Stimulated activated naive CD4-positive, alpha-beta T cell treated with Interleukin-2 at 50 U/mL for 16 hours (primary cell): ENCODE measurements at regions not wholly inside any gene's neighbourhood (a gene's known extent, or its start where the extent isn't known, plus 50 kb on each side); places are given as distances from the start of the nearest gene placed in this dataset.
"Not testable (repeated sequence)": the region's sequence is repeated elsewhere in the genome, so short reads cannot be mapped to it uniquely, and the experiment has no call there.

Source experiments
- DNase-seq: peaks from one replicate; lab custom pipeline; 2025; lab: John Stamatoyannopoulos, UW

- DNase-seq, result no peak
Observed at GRCh38 chr19:30276011-30276882, 95.9 kb upstream of the ZNF536 start.

DNA sequence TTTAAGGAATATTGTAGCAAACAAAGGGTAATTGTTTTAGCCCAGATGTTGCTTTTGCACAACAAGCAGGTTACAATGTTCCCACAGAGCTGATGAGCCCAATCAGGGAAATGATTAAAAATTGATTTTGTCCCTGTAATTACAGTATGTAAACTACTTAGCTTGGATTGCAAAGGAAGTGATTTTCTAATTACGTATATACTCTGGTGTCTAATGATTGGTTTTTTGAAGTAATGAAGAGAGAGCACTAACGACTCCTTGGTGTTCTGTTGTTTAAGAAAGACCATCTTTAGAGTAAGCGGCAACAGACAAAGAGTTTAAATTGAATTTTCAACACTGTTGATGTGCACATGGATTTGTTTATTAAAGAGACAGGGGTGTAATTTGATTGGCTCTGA, 95.3 kb upstream of the ZNF536 start:
- DNase-seq, result no peak

- DNase-seq, result no peak
Observed at GRCh38 chr19:30277941-30278881, 94.0 kb upstream of the ZNF536 start.

DNA sequence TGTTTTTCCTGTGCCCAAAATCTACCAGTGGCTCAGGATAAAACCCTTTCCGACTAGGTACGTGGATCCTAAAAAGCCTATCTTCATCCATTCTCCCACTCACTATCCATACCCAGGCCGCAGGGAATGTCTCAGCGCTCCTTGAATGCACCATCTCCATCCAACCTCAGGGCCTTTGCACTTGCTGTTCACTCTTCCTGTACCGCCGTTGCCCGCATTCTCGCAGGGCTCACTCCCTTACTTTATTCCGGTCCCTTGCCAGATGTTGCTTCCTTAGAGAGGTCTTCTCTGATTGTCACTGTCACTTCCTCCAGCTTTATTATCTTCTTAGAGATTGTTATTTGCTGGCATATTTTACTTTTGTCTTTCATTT, 93.3 kb upstream of the ZNF536 start:
- DNase-seq, result no peak

DNA sequence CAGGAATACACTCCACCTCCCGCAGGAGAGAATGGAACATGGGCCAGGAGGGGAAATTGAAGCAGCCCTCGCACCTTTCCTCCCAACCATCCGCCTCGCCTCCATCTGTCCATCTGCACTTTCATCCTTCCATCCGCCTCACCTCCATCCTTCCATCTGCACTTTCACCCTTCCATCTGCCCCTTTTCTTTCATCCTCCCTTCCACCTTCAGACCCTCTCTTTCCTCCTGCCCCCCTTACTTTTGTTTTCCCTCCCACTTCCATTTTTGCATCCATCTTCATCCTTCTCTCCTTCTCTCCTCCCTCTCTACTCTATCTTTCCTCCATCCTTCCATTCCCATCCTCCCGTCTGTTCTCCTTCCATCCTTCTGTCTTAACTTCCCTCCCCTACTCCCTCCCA, 92.2 kb upstream of the ZNF536 start:
- DNase-seq, result no peak

GRCh38 chr19:30281906-30282305, 90.3 kb upstream of the ZNF536 start:
- no peak for DNase-seq

DNA sequence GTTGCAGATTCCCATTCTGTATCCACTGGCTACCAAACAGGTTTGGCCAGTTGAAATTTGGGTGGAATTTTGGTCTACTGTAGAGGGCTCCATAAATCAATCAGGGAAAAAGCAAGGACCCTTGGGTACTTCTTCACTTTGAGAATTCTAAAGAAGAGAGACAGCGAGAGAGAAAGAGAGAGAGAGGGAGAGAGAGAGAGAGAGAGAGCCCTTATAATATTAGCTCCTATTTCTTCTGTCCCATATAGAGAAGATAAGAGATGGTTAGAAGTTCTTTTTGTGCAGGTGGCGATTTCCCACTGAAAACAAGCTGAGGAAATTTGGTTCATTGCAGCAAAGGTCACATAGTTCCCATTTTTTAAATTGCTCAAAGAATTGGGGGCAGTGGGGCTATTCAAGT, 88.6 kb upstream of the ZNF536 start:
- no peak for DNase-seq

- no peak for DNase-seq
Observed at GRCh38 chr19:30284209-30284608, 88.0 kb upstream of the ZNF536 start.

DNA sequence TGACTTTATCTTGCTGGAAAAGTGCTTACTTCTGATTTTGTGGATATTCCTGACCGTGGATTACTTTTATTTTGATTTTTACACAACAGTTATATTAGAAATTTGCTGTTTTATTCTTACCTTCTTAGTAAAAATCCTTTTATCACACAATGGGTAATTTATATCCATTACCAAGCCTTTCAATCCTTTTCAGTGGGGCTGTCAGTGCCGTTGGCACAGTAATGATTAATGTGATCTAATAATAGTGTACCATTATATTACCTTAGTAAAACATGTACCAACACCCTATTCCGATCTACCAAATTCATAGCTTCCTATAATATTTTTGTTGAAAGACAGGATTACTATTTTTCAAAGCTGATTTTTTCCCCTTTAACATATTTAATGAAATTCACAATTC, 87.3 kb upstream of the ZNF536 start:
- no peak for DNase-seq

DNA sequence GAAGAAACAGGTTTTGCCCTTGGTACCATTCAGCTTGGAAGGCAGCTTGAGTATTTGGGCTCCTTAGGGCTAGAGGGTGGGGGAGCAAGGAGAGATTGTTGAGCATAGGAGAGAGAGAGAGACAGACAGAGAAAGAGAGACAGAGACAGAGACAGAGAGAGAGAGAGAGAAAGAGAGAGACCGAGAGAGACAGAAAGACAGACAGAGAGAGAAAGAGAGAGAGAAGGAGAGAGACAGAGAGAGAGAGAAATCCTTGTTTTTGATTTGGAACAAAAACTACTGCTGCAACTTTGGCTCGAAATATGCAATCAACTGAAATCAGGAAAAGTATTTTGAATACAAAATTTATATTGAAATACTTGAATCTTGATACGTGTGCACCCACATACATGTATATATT, 85.8 kb upstream of the ZNF536 start:
- no peak for DNase-seq

DNA sequence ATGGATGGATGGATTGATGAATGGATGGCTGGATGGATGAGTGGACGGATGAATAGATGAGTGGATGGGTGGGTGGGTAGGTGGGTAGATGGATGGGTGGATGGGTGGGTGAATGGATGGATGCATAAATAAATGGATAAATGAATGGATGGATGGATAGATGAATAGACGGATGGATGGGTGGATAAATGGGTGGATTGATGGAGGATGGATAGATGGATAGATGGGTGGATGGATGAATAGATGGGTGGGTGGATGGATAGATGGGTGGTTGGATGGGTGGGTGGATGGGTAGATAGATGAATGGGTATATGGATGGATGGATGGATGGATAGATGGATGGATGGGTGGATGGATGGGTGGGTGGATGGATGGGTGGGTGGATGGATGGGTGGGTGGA, 84.9 kb upstream of the ZNF536 start:
- no peak for DNase-seq

- DNase-seq, result no peak
Observed at GRCh38 chr19:30287973-30288372, 84.2 kb upstream of the ZNF536 start.

DNA sequence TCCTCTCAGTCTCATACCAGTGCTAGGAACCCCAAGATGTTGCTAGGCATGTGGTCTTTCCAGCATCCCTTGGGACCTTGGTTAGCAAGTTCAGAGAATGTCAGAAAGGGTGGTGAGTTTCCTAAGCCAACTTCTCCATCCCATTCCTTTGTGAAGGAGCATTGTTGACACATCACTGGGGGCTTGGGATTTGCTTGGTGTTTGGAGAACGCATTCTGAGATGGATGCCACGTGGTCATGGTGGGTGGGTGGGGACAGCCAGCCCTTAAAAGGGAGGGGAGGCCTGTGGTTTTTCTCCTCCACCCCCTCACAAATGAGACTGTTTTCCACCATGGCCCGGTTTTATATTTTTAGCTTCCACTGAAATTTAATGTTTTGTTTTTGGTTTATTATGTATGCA, 83.3 kb upstream of the ZNF536 start:
- DNase-seq, result no peak

DNA sequence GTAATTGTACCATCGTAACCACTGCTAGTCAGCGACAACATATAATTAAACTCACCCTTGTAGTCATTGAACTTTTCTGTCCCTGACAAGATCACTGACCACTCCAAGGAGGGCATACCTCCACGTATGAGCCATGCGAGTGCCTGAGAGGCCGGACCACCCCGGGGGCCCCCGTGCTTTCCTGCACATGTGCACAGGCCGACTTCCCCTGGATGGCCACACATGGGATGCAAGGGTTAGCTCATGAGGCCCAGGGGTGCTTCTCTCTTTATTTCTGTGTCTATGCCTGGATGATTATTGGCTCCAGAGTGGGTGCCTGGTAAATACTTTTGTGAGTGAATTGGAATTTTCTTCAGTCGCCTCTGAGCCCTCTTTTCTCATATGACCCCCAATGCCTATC, 82.8 kb upstream of the ZNF536 start:
- DNase-seq, result no peak

GRCh38 chr19:30290805-30291204, 81.4 kb upstream of the ZNF536 start:
- DNase-seq, result not testable (repeated sequence)

GRCh38 chr19:30293051-30293785, 79.0 kb upstream of the ZNF536 start:
- no peak for DNase-seq

DNA sequence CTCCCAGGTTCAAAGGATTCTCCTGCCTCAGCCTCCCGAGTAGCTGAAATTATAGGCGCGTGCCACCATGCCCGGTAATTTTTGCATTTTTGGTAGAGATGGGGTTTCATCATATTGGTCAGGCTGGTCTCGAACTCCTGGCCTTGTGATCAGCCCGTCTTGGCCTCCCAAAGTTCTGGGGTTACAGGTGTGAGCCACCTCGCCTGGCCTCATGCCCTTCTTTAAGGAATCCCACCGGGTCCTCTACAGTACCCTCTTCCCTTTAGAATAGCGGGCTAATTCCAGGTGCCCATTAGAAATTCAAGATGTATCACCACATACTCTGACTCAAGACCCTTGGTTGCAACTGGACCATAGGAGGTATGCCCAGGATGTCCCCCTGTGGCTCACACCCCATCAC, 74.2 kb upstream of the ZNF536 start:
- DNase-seq, result no peak

- no peak for DNase-seq
Observed at GRCh38 chr19:30303131-30303654, 69.0 kb upstream of the ZNF536 start.

- DNase-seq, result no peak
Observed at GRCh38 chr19:30304540-30304939, 67.6 kb upstream of the ZNF536 start.

DNA sequence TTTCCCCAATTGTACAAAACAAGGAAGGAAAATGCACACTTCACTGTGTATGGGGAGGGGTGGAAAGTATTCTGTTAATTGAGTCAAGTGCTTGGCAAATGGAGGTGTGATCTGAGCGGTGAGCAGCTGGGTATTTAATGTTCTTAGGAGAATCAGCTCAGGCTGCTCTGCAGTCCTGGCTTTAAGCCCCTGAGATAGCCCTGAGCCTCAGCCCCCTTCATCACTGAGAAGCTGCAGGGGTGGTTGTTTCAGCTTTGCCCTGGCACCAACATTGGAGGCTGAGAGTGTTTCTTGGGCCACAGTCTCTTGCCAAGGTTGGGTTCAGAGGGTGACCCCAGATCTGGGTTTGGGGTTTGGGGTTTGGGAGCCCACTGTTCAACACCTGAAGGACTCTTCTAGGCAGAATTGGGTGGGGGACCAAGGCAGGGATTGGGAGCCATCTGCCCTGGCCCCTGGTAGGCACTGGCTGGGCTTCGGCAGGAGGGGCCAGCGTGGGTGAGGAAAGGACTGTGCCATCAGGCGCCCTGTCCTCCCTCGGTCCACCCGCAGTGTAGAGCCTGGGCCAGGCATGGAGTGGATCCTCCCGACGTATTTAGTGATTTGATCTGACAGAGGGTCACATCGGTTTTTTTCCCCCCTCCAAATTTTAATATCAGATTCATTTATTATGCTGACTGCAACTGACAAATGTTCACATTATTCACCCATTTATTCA, 66.7 kb upstream of the ZNF536 start:
- DNase-seq, result no peak

DNA sequence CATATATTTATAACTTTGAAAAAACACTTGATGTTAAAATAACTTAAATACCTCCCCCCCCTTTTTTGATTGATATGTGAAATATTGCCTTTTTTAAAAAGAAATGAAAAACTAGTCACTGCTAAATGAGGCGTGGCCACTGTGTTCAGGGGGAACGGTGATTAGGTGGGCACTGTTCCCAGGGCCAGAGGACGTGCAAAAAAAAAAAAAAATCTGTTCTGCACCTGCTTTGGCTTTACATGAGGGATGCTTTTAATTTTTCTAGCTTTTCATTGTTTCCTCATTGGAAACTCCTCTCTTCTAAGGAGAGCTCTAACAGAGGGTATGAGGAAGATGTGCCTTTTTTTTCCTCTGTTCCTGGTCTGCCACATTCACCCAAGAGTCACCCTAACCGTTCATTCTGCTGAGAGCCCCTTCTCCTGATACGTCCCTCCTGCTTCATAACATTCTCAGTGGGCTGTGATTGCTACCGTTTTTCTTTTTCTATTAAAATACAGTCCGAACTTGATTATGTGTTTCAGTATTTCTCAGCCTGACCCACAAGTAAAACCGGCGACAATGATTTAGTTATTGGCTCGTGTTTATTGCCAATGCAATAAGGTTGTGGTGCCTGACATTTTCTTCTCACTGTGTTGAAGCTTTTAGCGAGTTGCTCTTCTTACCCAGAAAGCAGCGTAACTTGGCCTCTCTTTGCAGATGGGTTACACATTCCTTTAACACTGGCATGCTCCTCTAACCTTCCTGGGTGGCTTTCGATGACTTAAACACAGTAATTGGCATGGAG, 64.8 kb upstream of the ZNF536 start:
- DNase-seq, result no peak
